Transverse colon (tissue), 4 donors: ENCODE measurements at regions not wholly inside any gene's neighbourhood (a gene's known extent, or its start where the extent isn't known, plus 50 kb on each side); places are given as distances from the start of the nearest gene placed in this dataset.

Experiments
- CTCF ChIP-seq, 5 experiments: fragments of 200-600 bp in 3 of 5; fragments of 450-650 bp in 2 of 5; sonication (generic) in 3 of 5; IDR thresholded peaks; 1 replicate in 2 of 5; 2 replicates in 3 of 5; pipeline ENCODE4 v1.5.1; 2016 to 2017; ENCODE audit warnings: antibody characterized with exemption in 5 of 5, inconsistent platforms in 3 of 5, mild to moderate bottlenecking in 2 of 5, moderate library complexity in 1 of 5
- POLR2A ChIP-seq: fragments of 450-650 bp; IDR thresholded peaks from one replicate; pipeline ENCODE4 v1.6.1; 2016; ENCODE audit warnings: antibody characterized with exemption, mild to moderate bottlenecking, moderate library complexity
- POLR2AphosphoS5 ChIP-seq, 3 donors: sonication (generic); formaldehyde crosslinking; IDR thresholded peaks; one replicate each; pipeline ENCODE4 v1.6.1; 2016; ENCODE audit warnings: antibody characterized with exemption in 3 of 3

DNA sequence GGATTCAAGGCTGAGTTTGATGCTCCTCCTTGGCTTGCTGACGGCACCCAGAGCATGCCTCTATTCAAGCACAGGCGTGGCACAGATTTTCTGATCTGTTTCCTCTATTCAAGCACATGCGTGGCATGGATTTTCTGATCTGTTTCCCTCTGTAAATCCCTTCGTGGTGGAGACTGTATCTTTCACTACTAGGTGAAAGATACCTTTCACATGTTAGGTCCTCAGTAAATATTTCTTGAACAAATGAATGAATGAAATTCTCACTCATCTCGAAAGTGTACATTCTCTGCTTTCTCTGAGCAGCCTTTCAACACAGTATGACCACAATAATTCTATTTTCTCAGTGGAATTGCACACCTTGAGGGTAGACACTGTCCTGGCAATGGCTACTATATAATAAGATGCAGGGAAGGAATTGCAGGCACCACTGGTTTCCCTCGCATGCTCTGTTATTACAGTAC lies 72.6 kb upstream of the F13A1 start:
- TF ChIP-seq CTCF (IDR thresholded peaks at IDR 0.05): no peak
- no peak for TF ChIP-seq POLR2AphosphoS5 (IDR thresholded peaks at IDR 0.05)
- no peak for TF ChIP-seq POLR2A
